GM12878 (cell line): ENCODE measurements at regions not wholly inside any gene's neighbourhood (a gene's known extent, or its start where the extent isn't known, plus 50 kb on each side); places are given as distances from the start of the nearest gene placed in this dataset.

Experiments
- FOXM1 ChIP-seq: IDR thresholded peaks from 2 replicates; pipeline ENCODE4 v1.6.1; 2012; ENCODE audit warnings: low read depth, mild to moderate bottlenecking, inconsistent platforms, low read length, moderate library complexity
- RB1 ChIP-seq: fragments of 450-650 bp; formaldehyde crosslinking; IDR thresholded peaks from 2 replicates; pipeline ENCODE4 v1.6.1; 2017; ENCODE audit warnings: mild to moderate bottlenecking, borderline replicate concordance
- SUZ12 ChIP-seq: fragments of 200-600 bp; sonication (generic); IDR thresholded peaks from one replicate; pipeline ENCODE4 v1.6.1; 2018; ENCODE audit warnings: antibody characterized with exemption, mild to moderate bottlenecking; ENCODE audit not compliant: unreplicated experiment
- TF ChIP-seq, protein P1 (sequence below): fragments of 450-650 bp; formaldehyde crosslinking; IDR thresholded peaks from 2 replicates; pipeline ENCODE4 v1.5.0; 2022; ENCODE audit warnings: mild to moderate bottlenecking, missing genetic modification characterization
- TF ChIP-seq, protein P2 (sequence below), 3 experiments: IDR thresholded peaks in 2 of 3; conservative IDR thresholded peaks in 1 of 3; 2 replicates each; pipeline ENCODE4 v1.5.1; 2011; ENCODE audit warnings: low read depth in 3 of 3, low read length in 3 of 3, mild to moderate bottlenecking in 3 of 3, control low read depth in 2 of 3, moderate library complexity in 2 of 3, inconsistent platforms in 1 of 3, mixed read lengths in 1 of 3; ENCODE audit not compliant: control insufficient read depth in 2 of 3, insufficient read depth in 1 of 3; ENCODE audit errors: extremely low read depth in 1 of 3

DNA sequence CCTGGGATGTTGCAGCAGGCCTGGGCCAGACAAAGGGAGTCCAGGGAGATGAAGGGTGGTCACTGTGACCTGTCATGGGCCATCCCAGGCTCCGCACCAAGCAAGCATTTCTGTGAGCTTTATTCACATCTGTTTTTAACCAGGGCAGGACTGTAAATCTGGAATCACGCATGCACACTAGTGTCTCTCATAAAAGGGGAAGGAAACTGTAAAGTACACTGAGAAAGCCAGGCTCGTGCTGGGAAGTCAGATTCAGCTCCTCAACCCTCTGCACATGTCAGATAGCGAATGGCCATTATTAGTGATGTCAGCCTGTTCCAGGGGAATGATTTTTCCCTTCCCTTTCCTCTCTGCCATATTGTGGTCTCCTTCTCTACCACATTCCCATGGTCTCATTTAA is 818.6 kb upstream of the RAB6C start:
- no peak for TF ChIP-seq SUZ12
- TF ChIP-seq, protein P1, sequence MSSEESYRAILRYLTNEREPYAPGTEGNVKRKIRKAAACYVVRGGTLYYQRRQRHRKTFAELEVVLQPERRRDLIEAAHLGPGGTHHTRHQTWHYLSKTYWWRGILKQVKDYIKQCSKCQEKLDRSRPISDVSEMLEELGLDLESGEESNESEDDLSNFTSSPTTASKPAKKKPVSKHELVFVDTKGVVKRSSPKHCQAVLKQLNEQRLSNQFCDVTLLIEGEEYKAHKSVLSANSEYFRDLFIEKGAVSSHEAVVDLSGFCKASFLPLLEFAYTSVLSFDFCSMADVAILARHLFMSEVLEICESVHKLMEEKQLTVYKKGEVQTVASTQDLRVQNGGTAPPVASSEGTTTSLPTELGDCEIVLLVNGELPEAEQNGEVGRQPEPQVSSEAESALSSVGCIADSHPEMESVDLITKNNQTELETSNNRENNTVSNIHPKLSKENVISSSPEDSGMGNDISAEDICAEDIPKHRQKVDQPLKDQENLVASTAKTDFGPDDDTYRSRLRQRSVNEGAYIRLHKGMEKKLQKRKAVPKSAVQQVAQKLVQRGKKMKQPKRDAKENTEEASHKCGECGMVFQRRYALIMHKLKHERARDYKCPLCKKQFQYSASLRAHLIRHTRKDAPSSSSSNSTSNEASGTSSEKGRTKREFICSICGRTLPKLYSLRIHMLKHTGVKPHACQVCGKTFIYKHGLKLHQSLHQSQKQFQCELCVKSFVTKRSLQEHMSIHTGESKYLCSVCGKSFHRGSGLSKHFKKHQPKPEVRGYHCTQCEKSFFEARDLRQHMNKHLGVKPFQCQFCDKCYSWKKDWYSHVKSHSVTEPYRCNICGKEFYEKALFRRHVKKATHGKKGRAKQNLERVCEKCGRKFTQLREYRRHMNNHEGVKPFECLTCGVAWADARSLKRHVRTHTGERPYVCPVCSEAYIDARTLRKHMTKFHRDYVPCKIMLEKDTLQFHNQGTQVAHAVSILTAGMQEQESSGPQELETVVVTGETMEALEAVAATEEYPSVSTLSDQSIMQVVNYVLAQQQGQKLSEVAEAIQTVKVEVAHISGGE (CRISPR knock-in tag): no peak
- TF ChIP-seq, protein P2, sequence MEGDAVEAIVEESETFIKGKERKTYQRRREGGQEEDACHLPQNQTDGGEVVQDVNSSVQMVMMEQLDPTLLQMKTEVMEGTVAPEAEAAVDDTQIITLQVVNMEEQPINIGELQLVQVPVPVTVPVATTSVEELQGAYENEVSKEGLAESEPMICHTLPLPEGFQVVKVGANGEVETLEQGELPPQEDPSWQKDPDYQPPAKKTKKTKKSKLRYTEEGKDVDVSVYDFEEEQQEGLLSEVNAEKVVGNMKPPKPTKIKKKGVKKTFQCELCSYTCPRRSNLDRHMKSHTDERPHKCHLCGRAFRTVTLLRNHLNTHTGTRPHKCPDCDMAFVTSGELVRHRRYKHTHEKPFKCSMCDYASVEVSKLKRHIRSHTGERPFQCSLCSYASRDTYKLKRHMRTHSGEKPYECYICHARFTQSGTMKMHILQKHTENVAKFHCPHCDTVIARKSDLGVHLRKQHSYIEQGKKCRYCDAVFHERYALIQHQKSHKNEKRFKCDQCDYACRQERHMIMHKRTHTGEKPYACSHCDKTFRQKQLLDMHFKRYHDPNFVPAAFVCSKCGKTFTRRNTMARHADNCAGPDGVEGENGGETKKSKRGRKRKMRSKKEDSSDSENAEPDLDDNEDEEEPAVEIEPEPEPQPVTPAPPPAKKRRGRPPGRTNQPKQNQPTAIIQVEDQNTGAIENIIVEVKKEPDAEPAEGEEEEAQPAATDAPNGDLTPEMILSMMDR (IDR thresholded peaks at IDR 0.05 in 2 of 3, conservative IDR thresholded peaks at IDR 0.05 in 1 of 3; ENCODE audit: control insufficient read depth in 2 of 3, extremely low read depth in 1 of 3, insufficient read depth in 1 of 3, low read depth in 3 of 3, low read length in 3 of 3): no peak
- TF ChIP-seq FOXM1: no peak
- no peak for TF ChIP-seq RB1
